HEK293 (cell line): ENCODE measurements at regions not wholly inside any gene's neighbourhood (a gene's known extent, or its start where the extent isn't known, plus 50 kb on each side); places are given as distances from the start of the nearest gene placed in this dataset.
A peak's percentile ranks its signal among the peaks of the same experiment; 100 is the strongest.

ENCODE experiments used
- CTCF ChIP-seq: fragments of 450-650 bp; formaldehyde crosslinking; IDR thresholded peaks from 2 replicates; pipeline ENCODE4 v1.5.1; 2016; ENCODE audit warnings: missing biosample characterization, missing genetic modification characterization
- SALL2 ChIP-seq: fragments of 450-650 bp; formaldehyde crosslinking; IDR thresholded peaks from 2 replicates; pipeline ENCODE4 v1.5.0; 2017; ENCODE audit warnings: missing biosample characterization, mild to moderate bottlenecking, missing genetic modification characterization, borderline replicate concordance
- ZEB2 ChIP-seq: fragments of 450-650 bp; formaldehyde crosslinking; IDR thresholded peaks from 2 replicates; pipeline ENCODE4 v1.5.1; 2016; ENCODE audit warnings: missing biosample characterization, missing genetic modification characterization
- ZNF513 ChIP-seq: fragments of 450-650 bp; IDR thresholded peaks from 2 replicates; pipeline ENCODE4 v1.5.1; 2018; ENCODE audit warnings: missing biosample characterization, missing genetic modification characterization
- ZNF621 ChIP-seq: fragments of 450-650 bp; formaldehyde crosslinking; IDR thresholded peaks from 2 replicates; pipeline ENCODE4 v1.5.1; 2017; ENCODE audit warnings: missing biosample characterization, missing genetic modification characterization

GRCh38 chr17:63150994-63151464 lies 185.0 kb downstream of the TANC2 start:
- TF ChIP-seq ZEB2 (tag by site-specific recombination) (peak; percentile 49; the same call in 1 of the 2 replicates), ZNF513 (tag by site-specific recombination) (no peak), SALL2 (tag by site-specific recombination) (no peak), CTCF (tag by site-specific recombination) (no peak), ZNF621 (no peak)
